ENCODE measurements at regions not wholly inside any gene's neighbourhood (a gene's known extent, or its start where the extent isn't known, plus 50 kb on each side); places are given as distances from the start of the nearest gene placed in this dataset.

- no peak overlapping the region for H3K4me3 ChIP-seq (ENCODE audit: low read depth, low read length)
- H3K9me3 ChIP-seq (ENCODE audit: control insufficient read depth, insufficient read depth, low read depth, low read length): no peaks in the 10 kb centered on the region
- H3K9ac ChIP-seq (ENCODE audit: low read length): no peak overlapping the region
- no peaks in the 10 kb centered on the region for H3K4me1 ChIP-seq (ENCODE audit: control insufficient read depth, insufficient read depth, low read length)
- H3K27me3 ChIP-seq (ENCODE audit: control insufficient read depth, insufficient read depth, low read length): no peaks in the 10 kb centered on the region
- H3K27ac ChIP-seq (ENCODE audit: low read depth, low read length): no peak overlapping the region
- H3K36me3 ChIP-seq (ENCODE audit: control insufficient read depth, insufficient read depth, low read length): no peaks in the 10 kb centered on the region
Measured at GRCh38 chr2:204027091-204027490, 90.5 kb downstream of the ICOS start.

DNA sequence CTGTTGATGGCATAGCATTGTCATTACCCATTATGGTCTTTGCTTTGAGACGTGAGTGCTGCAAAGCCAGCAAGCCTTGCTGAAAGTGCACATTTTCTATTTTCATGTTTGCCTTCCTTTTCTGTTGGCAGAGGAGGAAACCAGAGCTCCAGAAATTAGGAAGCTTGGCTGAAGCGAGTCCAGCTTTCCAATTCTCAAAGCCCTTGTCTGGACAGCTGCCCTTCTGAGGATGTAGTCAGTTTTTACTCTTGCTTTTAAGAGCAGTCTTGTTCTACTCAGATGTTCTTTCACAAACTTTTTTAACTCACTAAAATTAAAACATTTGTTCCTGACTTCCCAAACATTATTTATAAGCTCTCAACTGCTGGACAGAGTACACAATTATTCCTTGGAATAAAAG lies 93.8 kb downstream of the ICOS start:
- no peak overlapping the region for H3K4me3 ChIP-seq (ENCODE audit: low read depth, low read length)
- H3K4me1 ChIP-seq (ENCODE audit: control insufficient read depth, insufficient read depth, low read length): peaks cover 3% of the 10 kb centered on the region; the same call in 1 of the 2 replicates
- H3K9me3 ChIP-seq (ENCODE audit: control insufficient read depth, insufficient read depth, low read depth, low read length): no peaks in the 10 kb centered on the region
- H3K27ac ChIP-seq (ENCODE audit: low read depth, low read length): no peak overlapping the region
- no peaks in the 10 kb centered on the region for H3K36me3 ChIP-seq (ENCODE audit: control insufficient read depth, insufficient read depth, low read length)
- H3K9ac ChIP-seq (ENCODE audit: low read length): no peak overlapping the region
- H3K27me3 ChIP-seq (ENCODE audit: control insufficient read depth, insufficient read depth, low read length): no peaks in the 10 kb centered on the region

- Histone ChIP-seq H3K27me3 (ENCODE audit: control insufficient read depth, insufficient read depth, low read length) (no peaks in the 10 kb centered on the region), H3K36me3 (ENCODE audit: control insufficient read depth, insufficient read depth, low read length) (no peaks in the 10 kb centered on the region), H3K4me1 (ENCODE audit: control insufficient read depth, insufficient read depth, low read length) (peaks cover 3% of the 10 kb centered on the region; the same call in 1 of the 2 replicates), H3K27ac (ENCODE audit: low read depth, low read length) (no peak overlapping the region), H3K9ac (ENCODE audit: low read length) (no peak overlapping the region), H3K9me3 (ENCODE audit: control insufficient read depth, insufficient read depth, low read depth, low read length) (no peaks in the 10 kb centered on the region), H3K4me3 (ENCODE audit: low read depth, low read length) (no peak overlapping the region)
Measured at GRCh38 chr2:204031056-204031455, 94.5 kb downstream of the ICOS start.

GRCh38 chr2:204032301-204032700 lies 95.7 kb downstream of the ICOS start:
- Histone ChIP-seq H3K9ac (ENCODE audit: low read length) (no peak overlapping the region), H3K27me3 (ENCODE audit: control insufficient read depth, insufficient read depth, low read length) (no peaks in the 10 kb centered on the region), H3K4me3 (ENCODE audit: low read depth, low read length) (no peak overlapping the region), H3K36me3 (ENCODE audit: control insufficient read depth, insufficient read depth, low read length) (no peaks in the 10 kb centered on the region), H3K4me1 (ENCODE audit: control insufficient read depth, insufficient read depth, low read length) (peaks cover 3% of the 10 kb centered on the region; the same call in 1 of the 2 replicates), H3K27ac (ENCODE audit: low read depth, low read length) (no peak overlapping the region), H3K9me3 (ENCODE audit: control insufficient read depth, insufficient read depth, low read depth, low read length) (no peaks in the 10 kb centered on the region)

GRCh38 chr2:204033611-204034495 lies 97.3 kb downstream of the ICOS start:
- Histone ChIP-seq H3K36me3 (ENCODE audit: control insufficient read depth, insufficient read depth, low read length) (no peaks in the 10 kb centered on the region), H3K9me3 (ENCODE audit: control insufficient read depth, insufficient read depth, low read depth, low read length) (no peaks in the 10 kb centered on the region), H3K4me1 (ENCODE audit: control insufficient read depth, insufficient read depth, low read length) (peaks cover 3% of the 10 kb centered on the region; the same call in 1 of the 2 replicates), H3K4me3 (ENCODE audit: low read depth, low read length) (no peak overlapping the region), H3K9ac (ENCODE audit: low read length) (no peak overlapping the region), H3K27me3 (ENCODE audit: control insufficient read depth, insufficient read depth, low read length) (no peaks in the 10 kb centered on the region), H3K27ac (ENCODE audit: low read depth, low read length) (no peak overlapping the region; the same call in 1 of the 2 replicates)

- no peak overlapping the region for H3K9ac ChIP-seq (ENCODE audit: low read length)
- no peak overlapping the region for H3K4me3 ChIP-seq (ENCODE audit: low read depth, low read length)
- H3K4me1 ChIP-seq (ENCODE audit: control insufficient read depth, insufficient read depth, low read length): peaks cover 3% of the 10 kb centered on the region; the same call in 1 of the 2 replicates
- no peaks in the 10 kb centered on the region for H3K36me3 ChIP-seq (ENCODE audit: control insufficient read depth, insufficient read depth, low read length)
- H3K27ac ChIP-seq (ENCODE audit: low read depth, low read length): no peak overlapping the region
- H3K9me3 ChIP-seq (ENCODE audit: control insufficient read depth, insufficient read depth, low read depth, low read length): peaks cover 2% of the 10 kb centered on the region
- no peaks in the 10 kb centered on the region for H3K27me3 ChIP-seq (ENCODE audit: control insufficient read depth, insufficient read depth, low read length)
Measured at GRCh38 chr2:204036706-204037105, 100.1 kb downstream of the ICOS start.

DNA sequence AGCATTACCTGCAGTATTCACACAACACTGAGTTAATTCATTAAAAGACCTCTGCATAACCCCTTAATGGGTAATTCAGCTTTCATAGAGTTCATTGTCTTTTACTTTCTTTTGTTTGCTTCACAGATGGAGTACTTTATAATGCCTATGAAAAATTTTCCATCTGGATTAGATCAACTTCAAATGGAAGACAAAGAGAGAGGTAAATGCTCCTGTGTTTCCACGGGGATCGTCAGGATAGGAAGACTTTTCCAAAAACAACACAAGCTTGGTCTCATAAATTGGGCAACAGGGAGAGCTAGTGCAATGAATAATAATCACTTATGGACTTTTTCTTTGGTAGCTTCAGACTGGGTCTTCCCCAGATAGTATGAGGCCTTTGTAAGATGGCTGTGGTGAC lies 100.7 kb downstream of the ICOS start:
- peaks cover 6% of the 10 kb centered on the region for H3K9me3 ChIP-seq (ENCODE audit: control insufficient read depth, insufficient read depth, low read depth, low read length)
- H3K4me1 ChIP-seq (ENCODE audit: control insufficient read depth, insufficient read depth, low read length): peaks cover 3% of the 10 kb centered on the region; the same call in 1 of the 2 replicates
- no peak overlapping the region for H3K9ac ChIP-seq (ENCODE audit: low read length)
- no peak overlapping the region for H3K4me3 ChIP-seq (ENCODE audit: low read depth, low read length)
- no peak overlapping the region for H3K27ac ChIP-seq (ENCODE audit: low read depth, low read length)
- H3K27me3 ChIP-seq (ENCODE audit: control insufficient read depth, insufficient read depth, low read length): no peaks in the 10 kb centered on the region
- H3K36me3 ChIP-seq (ENCODE audit: control insufficient read depth, insufficient read depth, low read length): no peaks in the 10 kb centered on the region

DNA sequence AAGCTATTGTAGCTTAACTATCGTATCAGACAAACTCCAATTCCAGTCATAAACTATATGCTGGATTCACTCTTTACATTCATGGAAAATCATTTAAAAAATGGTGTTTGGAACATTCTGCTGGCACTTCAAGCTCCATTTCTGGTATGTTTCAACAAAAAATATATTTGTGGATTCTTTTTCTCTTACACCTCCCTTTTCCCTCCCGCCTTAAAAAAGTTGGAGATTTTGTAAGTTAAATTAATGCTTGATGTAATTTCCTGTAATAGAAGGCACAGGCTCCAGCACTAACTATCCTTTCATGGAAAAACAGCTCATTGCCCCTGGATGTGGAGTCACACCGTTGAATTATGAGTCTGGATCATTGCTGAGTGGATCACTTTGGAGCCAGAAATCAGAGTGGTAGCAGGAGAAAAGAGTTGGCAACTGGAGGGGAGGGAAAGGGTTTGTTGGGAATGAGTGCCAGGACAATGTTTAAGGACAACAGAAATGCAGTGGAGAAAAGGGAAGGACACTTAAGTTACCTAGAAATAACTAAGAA lies 102.8 kb downstream of the ICOS start:
- Histone ChIP-seq H3K9ac (ENCODE audit: low read length) (no peak overlapping the region), H3K9me3 (ENCODE audit: control insufficient read depth, insufficient read depth, low read depth, low read length) (peaks cover 12% of the 10 kb centered on the region), H3K27ac (ENCODE audit: low read depth, low read length) (no peak overlapping the region), H3K36me3 (ENCODE audit: control insufficient read depth, insufficient read depth, low read length) (no peaks in the 10 kb centered on the region), H3K4me3 (ENCODE audit: low read depth, low read length) (no peak overlapping the region), H3K4me1 (ENCODE audit: control insufficient read depth, insufficient read depth, low read length) (no peaks in the 10 kb centered on the region), H3K27me3 (ENCODE audit: control insufficient read depth, insufficient read depth, low read length) (no peaks in the 10 kb centered on the region)

DNA sequence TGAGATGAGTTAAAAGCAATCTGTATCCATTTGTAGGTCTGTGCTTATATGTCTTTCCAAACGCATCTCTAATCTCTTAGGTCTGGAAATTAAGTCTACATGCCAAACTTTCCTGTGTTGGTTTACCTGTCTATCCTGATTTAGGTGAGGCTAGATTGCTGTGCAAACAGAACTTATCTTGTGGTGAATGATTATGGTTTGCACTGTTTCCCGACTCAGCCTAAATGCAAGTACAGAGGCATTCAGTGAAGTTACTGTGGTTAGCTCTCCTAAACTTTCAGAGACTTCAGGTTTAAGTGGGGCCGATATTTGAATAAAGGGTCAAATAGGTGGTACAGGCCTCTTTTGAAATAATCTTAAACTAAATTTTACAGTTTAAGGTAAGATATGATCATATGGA lies 103.5 kb downstream of the ICOS start:
- Histone ChIP-seq H3K27ac (ENCODE audit: low read depth, low read length) (no peak overlapping the region), H3K4me3 (ENCODE audit: low read depth, low read length) (no peak overlapping the region), H3K9me3 (ENCODE audit: control insufficient read depth, insufficient read depth, low read depth, low read length) (peaks cover 12% of the 10 kb centered on the region), H3K36me3 (ENCODE audit: control insufficient read depth, insufficient read depth, low read length) (no peaks in the 10 kb centered on the region), H3K27me3 (ENCODE audit: control insufficient read depth, insufficient read depth, low read length) (no peaks in the 10 kb centered on the region), H3K4me1 (ENCODE audit: control insufficient read depth, insufficient read depth, low read length) (no peaks in the 10 kb centered on the region), H3K9ac (ENCODE audit: low read length) (no peak overlapping the region)

GRCh38 chr2:204042401-204042800 lies 105.8 kb downstream of the ICOS start:
- Histone ChIP-seq H3K27ac (ENCODE audit: low read depth, low read length) (no peak overlapping the region), H3K9me3 (ENCODE audit: control insufficient read depth, insufficient read depth, low read depth, low read length) (peaks cover 12% of the 10 kb centered on the region), H3K4me1 (ENCODE audit: control insufficient read depth, insufficient read depth, low read length) (no peaks in the 10 kb centered on the region)

DNA sequence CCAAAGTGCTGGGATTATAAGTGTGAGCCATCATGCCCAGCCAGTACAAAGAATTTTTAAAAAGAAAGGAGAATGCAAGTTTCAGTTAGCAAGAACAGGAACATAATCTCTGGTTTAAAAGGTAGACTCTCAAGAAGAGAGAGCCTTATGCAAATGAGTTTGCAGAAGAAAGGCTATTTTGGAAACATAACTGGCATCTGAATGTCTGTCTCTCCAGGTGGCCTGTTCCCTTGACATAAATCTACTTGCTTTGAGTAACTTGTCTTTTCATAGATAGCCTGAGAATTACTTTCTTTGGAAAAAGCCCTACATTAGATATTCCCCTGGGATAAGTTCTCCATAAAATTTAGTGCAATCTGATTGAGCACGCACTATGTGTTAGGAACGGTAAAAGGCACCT lies 109.6 kb downstream of the ICOS start:
- H3K36me3 ChIP-seq (ENCODE audit: control insufficient read depth, insufficient read depth, low read length): no peaks in the 10 kb centered on the region
- no peaks in the 10 kb centered on the region for H3K4me1 ChIP-seq (ENCODE audit: control insufficient read depth, insufficient read depth, low read length)
- H3K27me3 ChIP-seq (ENCODE audit: control insufficient read depth, insufficient read depth, low read length): no peaks in the 10 kb centered on the region
- no peak overlapping the region for H3K9ac ChIP-seq (ENCODE audit: low read length)
- H3K4me3 ChIP-seq (ENCODE audit: low read depth, low read length): no peak overlapping the region
- no peak overlapping the region for H3K27ac ChIP-seq (ENCODE audit: low read depth, low read length)
- peaks cover 12% of the 10 kb centered on the region for H3K9me3 ChIP-seq (ENCODE audit: control insufficient read depth, insufficient read depth, low read depth, low read length)

More at GRCh38 chr2:204042401-204042800, 105.8 kb downstream of the ICOS start:
- Histone ChIP-seq H3K27me3 (ENCODE audit: control insufficient read depth, insufficient read depth, low read length) (no peaks in the 10 kb centered on the region), H3K4me3 (ENCODE audit: low read depth, low read length) (no peak overlapping the region), H3K36me3 (ENCODE audit: control insufficient read depth, insufficient read depth, low read length) (no peaks in the 10 kb centered on the region), H3K9ac (ENCODE audit: low read length) (no peak overlapping the region)
